ENCODE measurements at regions not wholly inside any gene's neighbourhood (a gene's known extent, or its start where the extent isn't known, plus 50 kb on each side); places are given as distances from the start of the nearest gene placed in this dataset.

DNA sequence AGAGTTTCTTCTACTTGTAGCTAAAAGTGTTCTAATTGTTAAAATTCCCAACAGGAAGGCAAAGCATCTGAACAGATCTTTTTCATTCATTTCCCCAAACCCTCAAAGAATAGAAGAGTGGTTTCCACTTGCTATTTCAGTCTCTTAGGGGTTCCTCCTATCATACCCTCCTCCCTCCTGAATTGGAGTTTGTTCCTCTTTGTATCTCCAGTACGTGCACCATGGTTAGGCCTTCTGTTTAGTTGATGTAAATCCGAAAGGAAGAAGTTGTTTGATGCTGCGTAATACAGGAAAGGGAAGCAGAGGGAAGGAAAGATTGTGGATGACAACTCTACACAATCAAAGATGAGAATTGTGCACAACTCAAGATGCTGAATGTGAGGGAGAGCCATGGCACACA, 303.6 kb downstream of the PIK3R1 start:
- ATAC-seq (ENCODE audit: low read depth): no peak
- no CpG with 5 or more reads among the region's 3 CpGs for WGBS (ENCODE audit: insufficient coverage)
- CTCF ChIA-PET: no interaction called here

DNA sequence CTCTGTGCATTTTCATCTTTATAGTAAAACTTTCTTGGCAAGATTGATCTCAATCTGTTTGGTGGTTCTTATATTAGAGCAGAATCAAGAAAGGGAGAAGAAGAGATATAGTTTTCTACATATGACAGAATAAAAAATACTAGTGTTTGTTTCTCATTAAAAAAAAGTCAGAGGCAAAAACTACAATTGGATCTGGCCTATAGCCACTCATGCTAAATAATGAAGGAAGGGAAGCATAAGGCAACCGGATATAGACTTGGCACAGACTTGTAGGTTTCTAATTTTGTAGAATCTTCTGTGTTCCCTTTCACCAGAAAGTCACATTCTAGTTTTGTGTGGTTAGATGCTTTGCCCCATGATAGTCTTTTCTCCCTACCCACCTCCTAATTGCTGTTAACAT, 306.2 kb downstream of the PIK3R1 start:
- H3K27me3 ChIP-seq (replicated peaks in 1 of 4; ENCODE audit: control extremely low read depth in 1 of 4, control insufficient read depth in 3 of 4, insufficient read depth in 4 of 4, low read length in 3 of 4): no peaks in the 10 kb centered on the region
- H3K4me3 ChIP-seq (ENCODE audit: control extremely low read depth in 1 of 5, extremely low read depth in 1 of 5, insufficient read depth in 1 of 5, low read depth in 2 of 5, low read length in 4 of 5): no peak overlapping the region
- Mint-ChIP-seq H3K9me3 (ENCODE audit: insufficient read depth) (no peaks in the 10 kb centered on the region), H3K4me1 (peaks cover 5% of the 10 kb centered on the region), H3K27me3 (peaks cover 4% of the 10 kb centered on the region), H3K27ac (no peak overlapping the region), H3K4me3 (no peak overlapping the region)
- DNase-seq (no peak), ATAC-seq (ENCODE audit: low read depth) (no peak)
- no peaks in the 10 kb centered on the region for H3K79me2 ChIP-seq (ENCODE audit: control insufficient read depth, insufficient read depth, low read length)
- no CpG with 5 or more reads among the region's 1 CpG for WGBS (ENCODE audit: insufficient coverage)
- no peak for TF ChIP-seq EZH2 (IDR thresholded peaks at IDR 0.05; ENCODE audit: borderline replicate concordance, insufficient read depth, low read depth, low read length, poor library complexity, severe bottlenecking)
- TF ChIP-seq, protein P1, sequence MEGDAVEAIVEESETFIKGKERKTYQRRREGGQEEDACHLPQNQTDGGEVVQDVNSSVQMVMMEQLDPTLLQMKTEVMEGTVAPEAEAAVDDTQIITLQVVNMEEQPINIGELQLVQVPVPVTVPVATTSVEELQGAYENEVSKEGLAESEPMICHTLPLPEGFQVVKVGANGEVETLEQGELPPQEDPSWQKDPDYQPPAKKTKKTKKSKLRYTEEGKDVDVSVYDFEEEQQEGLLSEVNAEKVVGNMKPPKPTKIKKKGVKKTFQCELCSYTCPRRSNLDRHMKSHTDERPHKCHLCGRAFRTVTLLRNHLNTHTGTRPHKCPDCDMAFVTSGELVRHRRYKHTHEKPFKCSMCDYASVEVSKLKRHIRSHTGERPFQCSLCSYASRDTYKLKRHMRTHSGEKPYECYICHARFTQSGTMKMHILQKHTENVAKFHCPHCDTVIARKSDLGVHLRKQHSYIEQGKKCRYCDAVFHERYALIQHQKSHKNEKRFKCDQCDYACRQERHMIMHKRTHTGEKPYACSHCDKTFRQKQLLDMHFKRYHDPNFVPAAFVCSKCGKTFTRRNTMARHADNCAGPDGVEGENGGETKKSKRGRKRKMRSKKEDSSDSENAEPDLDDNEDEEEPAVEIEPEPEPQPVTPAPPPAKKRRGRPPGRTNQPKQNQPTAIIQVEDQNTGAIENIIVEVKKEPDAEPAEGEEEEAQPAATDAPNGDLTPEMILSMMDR (IDR thresholded peaks at IDR 0.05): no peak
- no peaks in the 10 kb centered on the region for H3K36me3 ChIP-seq (replicated peaks in 1 of 2; ENCODE audit: control extremely low read depth in 1 of 2, control insufficient read depth in 1 of 2, extremely low read depth in 1 of 2, insufficient read depth in 2 of 2, low read length in 1 of 2)
- no peak overlapping the region for H2AFZ ChIP-seq (ENCODE audit: insufficient read depth, low read depth, low read length, poor library complexity, severe bottlenecking)
- no peak overlapping the region for H3K4me2 ChIP-seq (replicated peaks; ENCODE audit: low read depth, low read length, poor library complexity, severe bottlenecking)
- no peak overlapping the region for H3K27ac ChIP-seq (ENCODE audit: low read length in 2 of 2)
- no peak overlapping the region for H3K9ac ChIP-seq (ENCODE audit: low read length)
- no peaks in the 10 kb centered on the region for H3K9me3 ChIP-seq (ENCODE audit: control extremely low read depth in 1 of 3, control insufficient read depth in 2 of 3, insufficient read depth in 1 of 3, low read length in 2 of 3)
- intact Hi-C loops (cut with micrococcal nuclease): no loop called here
- ChIA-PET CTCF (no interaction called here), POLR2A (no interaction called here)
- no peaks in the 10 kb centered on the region for H4K20me1 ChIP-seq (ENCODE audit: control insufficient read depth, insufficient read depth, low read length, poor library complexity, severe bottlenecking)
- H3K4me1 ChIP-seq (ENCODE audit: control insufficient read depth in 2 of 2, insufficient read depth in 2 of 2, low read length in 2 of 2): peaks cover 0 to 7% of the 10 kb centered on the region in 2 donors

More for the DNA sequence above, 303.6 kb downstream of the PIK3R1 start:
- intact Hi-C loops (cut with micrococcal nuclease): no loop called here
- H3K4me3 Mint-ChIP-seq: no peak overlapping the region
- no peak overlapping the region for H3K4me2 ChIP-seq (replicated peaks; ENCODE audit: low read depth, low read length, poor library complexity, severe bottlenecking)
- TF ChIP-seq, protein P1 (IDR thresholded peaks at IDR 0.05): no peak
- TF ChIP-seq EZH2 (IDR thresholded peaks at IDR 0.05; ENCODE audit: borderline replicate concordance, insufficient read depth, low read depth, low read length, poor library complexity, severe bottlenecking): no peak
- POLR2A ChIA-PET: no interaction called here
- no peak overlapping the region for H3K9ac ChIP-seq (ENCODE audit: low read length)
- no peak overlapping the region for H3K4me3 ChIP-seq (ENCODE audit: control extremely low read depth in 1 of 5, extremely low read depth in 1 of 5, insufficient read depth in 1 of 5, low read depth in 2 of 5, low read length in 4 of 5)
- H3K9me3 ChIP-seq (ENCODE audit: control extremely low read depth in 1 of 3, control insufficient read depth in 2 of 3, insufficient read depth in 1 of 3, low read length in 2 of 3): no peaks in the 10 kb centered on the region
- no peaks in the 10 kb centered on the region for H3K9me3 Mint-ChIP-seq (ENCODE audit: insufficient read depth)
- no peak overlapping the region for H3K27ac ChIP-seq (ENCODE audit: low read length in 2 of 2)
- no peaks in the 10 kb centered on the region for H3K79me2 ChIP-seq (ENCODE audit: control insufficient read depth, insufficient read depth, low read length)
- H3K4me1 ChIP-seq (ENCODE audit: control insufficient read depth in 2 of 2, insufficient read depth in 2 of 2, low read length in 2 of 2): peaks cover 0 to 7% of the 10 kb centered on the region in 2 donors
- peaks cover 4% of the 10 kb centered on the region for H3K27me3 Mint-ChIP-seq
- no peak overlapping the region for H2AFZ ChIP-seq (ENCODE audit: insufficient read depth, low read depth, low read length, poor library complexity, severe bottlenecking)
- no peaks in the 10 kb centered on the region for H3K36me3 ChIP-seq (replicated peaks in 1 of 2; ENCODE audit: control extremely low read depth in 1 of 2, control insufficient read depth in 1 of 2, extremely low read depth in 1 of 2, insufficient read depth in 2 of 2, low read length in 1 of 2)
- H3K27me3 ChIP-seq (replicated peaks in 1 of 4; ENCODE audit: control extremely low read depth in 1 of 4, control insufficient read depth in 3 of 4, insufficient read depth in 4 of 4, low read length in 3 of 4): no peaks in the 10 kb centered on the region
- no peak overlapping the region for H3K27ac Mint-ChIP-seq
- no peak for DNase-seq
- H3K4me1 Mint-ChIP-seq: peaks cover 5% of the 10 kb centered on the region
- H4K20me1 ChIP-seq (ENCODE audit: control insufficient read depth, insufficient read depth, low read length, poor library complexity, severe bottlenecking): no peaks in the 10 kb centered on the region
